Ecto neural progenitor cell (in vitro differentiated cells): ENCODE measurements at regions not wholly inside any gene's neighbourhood (a gene's known extent, or its start where the extent isn't known, plus 50 kb on each side); places are given as distances from the start of the nearest gene placed in this dataset.
"Not testable (repeated sequence)": the region's sequence is repeated elsewhere in the genome, so short reads cannot be mapped to it uniquely, and the experiment has no call there.

Experiments
- DNase-seq: peaks from one replicate; pipeline ENCODE4 v3.0.0-alpha.2; 2018; ENCODE audit warnings: low spot score

DNA sequence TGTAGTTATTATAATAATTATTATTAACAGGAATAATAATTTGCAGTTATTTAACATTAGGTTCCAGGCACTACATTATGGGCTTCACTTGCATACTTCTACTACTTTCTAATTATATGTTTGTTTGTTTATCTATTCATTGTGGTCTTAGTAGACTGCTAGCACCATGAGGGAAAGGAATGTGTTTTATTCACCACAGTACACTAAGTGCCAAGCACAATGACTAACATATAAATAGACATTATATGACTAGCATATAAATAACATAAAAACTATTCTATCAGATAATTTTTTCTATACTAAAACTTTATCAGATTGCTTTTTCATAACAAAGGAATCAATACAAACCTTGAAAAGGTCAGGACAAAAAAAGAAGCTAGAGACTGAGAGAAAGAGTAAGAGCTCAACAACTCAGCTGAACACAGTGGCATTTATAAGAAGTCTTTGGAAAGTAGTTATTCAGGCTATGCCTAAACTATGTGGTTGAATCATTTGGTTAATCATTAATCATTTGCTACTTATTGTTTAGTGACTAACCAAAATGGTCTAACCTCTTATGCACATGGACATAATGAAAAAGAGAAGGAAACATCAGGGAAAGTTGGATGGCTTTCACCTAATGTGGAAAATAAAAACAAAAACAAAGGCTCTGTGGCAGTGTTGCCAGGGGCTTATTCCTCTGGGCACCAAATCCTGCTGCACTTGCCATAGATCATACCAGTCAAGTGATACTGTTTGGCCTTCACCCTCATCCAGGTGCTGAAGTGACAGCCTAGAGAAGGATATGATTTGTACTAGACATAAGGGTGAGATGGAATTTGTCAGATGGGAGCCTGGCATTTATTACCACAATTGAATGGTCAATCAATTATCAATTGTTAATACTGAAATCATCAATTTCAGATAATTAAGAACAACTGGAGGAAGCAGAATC is 174.9 kb downstream of the ETAA1 start:
- no peak for DNase-seq

DNA sequence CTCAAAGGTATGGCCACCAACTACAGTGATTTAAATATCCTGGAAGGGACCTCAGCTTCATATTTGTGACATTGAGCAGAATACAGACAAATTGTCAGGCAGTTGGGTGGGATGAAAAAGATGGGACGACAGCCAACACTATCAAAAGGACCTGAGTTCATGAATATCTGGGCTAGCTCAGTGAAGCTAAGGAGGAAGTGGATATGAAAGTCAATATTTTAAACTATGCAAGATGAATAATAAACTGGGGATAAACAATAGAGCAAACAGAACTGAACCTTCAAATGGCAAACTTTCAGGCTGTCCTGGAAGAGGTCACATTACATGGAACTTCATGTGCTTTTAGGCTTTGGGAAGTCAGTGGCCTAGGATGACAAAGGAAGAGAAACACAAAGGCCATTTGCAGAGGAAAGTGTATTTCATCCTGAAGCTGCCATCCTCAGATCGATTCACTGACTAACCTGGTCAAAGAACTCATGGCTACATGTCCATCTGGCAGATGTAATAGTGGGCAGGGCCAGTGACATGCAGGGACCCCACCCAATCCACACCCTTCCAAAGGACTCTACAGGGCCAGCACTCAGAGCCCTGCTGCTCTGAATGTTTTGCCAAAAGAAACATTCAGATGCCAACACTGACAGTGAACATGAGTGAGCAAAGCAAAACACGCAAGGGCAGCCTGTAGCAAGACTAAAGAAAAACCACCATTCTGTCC is 175.7 kb downstream of the ETAA1 start:
- no peak for DNase-seq

DNA sequence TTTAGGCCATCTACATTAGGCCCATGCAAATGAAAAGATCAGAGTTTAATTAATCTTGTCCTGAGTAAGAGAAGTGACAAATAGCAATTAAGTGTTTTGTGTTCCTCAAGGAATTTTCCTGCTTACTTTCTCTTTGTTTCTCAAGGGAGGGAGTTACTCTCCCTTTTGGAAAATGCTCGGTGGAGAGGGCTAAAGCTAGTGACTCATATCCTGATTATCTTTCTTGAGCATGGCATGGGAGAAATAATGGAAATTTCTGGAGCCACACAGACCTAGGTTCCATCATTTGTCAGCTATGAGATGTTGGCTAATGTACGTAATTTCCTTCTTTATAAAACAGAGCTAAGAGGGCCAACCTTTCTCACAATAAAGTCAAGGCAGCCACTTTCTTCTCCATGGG is 177.1 kb downstream of the ETAA1 start:
- no peak for DNase-seq

GRCh38 chr2:67576226-67576625 is 179.1 kb downstream of the ETAA1 start:
- no peak for DNase-seq

DNA sequence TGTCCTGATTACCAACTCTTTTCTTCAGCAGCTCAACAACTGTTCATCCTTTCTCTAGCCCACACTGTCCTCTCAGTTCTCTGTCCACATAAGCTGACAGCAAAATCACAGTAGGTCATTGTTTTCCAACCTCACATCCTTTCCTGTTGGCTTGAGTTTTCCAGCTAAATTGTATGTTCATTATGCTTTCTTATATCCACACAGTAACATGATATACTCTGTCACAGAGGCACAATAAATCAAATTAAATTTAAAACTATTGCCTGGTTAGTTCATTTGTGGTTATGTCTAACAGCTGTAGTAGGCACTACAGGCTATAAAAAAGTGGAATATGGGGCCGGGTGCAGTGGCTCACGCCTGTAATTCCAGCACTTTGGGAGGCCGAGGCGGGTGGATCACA is 179.9 kb downstream of the ETAA1 start:
- no peak for DNase-seq

DNA sequence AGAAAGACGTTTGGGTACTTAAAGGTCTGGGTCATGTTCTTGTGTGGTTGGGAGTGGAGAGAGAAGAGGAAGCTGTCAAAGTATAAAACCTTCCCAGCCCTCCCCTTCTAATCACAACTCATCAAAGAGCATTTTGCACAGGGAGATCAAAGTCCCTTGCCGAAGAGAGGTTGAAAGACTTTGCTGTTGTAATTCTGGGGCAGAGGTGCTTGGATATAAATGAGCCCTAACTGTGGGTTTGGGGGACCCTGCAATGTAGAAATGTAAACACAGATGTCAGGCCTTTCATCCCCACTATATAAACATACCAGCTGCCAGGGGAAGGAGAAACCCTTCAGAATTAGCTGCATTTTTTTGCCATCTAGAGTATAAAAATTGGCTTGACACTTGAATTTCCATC is 182.1 kb downstream of the ETAA1 start:
- no peak for DNase-seq

- DNase-seq, result no peak
These were observed 182.7 kb downstream of the ETAA1 start for GRCh38 chr2:67579806-67580205.

- DNase-seq, result no peak
These were observed 184.6 kb downstream of the ETAA1 start for GRCh38 chr2:67581751-67582150.

GRCh38 chr2:67583185-67583584 is 186.1 kb downstream of the ETAA1 start:
- no peak for DNase-seq

GRCh38 chr2:67585400-67585799 is 188.3 kb downstream of the ETAA1 start:
- DNase-seq, result no peak

GRCh38 chr2:67589121-67589520 is 192.0 kb downstream of the ETAA1 start:
- not testable (repeated sequence) for DNase-seq

GRCh38 chr2:67594522-67594921 is 197.4 kb downstream of the ETAA1 start:
- not testable (repeated sequence) for DNase-seq

DNA sequence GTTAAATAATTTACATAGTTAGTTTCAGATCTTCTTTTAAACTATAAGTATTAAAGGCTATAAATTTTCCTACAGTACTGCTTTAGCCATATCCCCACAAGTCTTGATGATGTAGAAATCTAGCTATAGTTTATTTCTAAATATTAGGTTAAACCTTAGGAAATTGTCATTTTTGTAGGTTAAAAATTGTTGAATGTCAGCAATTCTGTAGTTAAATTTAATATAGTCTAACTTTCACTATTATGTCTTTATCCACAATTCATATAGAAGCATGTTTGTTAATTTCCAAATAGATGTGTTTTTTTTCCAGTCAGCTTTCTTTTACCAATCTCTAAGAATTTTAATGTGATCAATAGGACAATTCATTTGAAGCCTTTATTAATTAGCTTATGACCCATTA is 199.7 kb downstream of the ETAA1 start:
- DNase-seq, result no peak

GRCh38 chr2:67599561-67599960 is 202.4 kb downstream of the ETAA1 start:
- DNase-seq, result no peak

GRCh38 chr2:67600222-67600871 is 203.2 kb downstream of the ETAA1 start:
- peak; percentile 47 for DNase-seq

DNA sequence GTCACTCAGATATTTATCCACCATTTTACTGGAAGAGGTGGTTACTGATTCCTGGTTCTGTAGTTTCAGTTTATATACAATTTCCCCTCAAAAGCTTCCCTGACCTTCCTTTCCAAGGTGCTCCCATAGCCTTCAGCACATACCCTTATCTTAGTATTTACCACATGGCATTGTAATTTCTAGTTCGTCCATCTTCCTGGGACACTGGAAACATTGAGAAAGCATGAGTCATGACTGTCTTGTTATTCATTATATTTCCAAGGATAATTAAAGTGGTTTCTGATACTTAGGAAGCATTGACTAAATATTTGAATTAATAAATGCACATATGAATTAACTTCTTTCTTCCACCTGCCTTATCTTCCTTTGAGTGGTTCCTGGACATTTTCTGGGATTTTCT is 203.8 kb downstream of the ETAA1 start:
- no peak for DNase-seq

DNA sequence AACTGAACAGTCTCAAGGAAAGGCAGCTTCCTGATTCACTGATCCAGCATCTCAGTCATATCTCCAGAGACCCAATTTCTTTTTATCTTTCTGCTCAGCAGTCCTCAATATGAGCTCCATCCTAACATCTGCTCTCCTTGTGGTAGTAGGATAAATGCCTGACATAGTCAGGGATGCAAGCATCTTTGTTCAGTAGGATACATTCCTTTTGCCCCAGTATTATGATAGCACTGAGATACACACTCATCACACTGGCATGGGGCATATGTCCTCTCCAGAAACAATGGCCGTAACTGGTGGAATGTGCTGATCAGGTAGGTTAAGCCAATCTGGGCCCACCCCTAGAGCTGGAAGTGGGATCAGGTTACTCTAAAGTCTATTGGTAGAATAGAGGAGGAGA is 207.2 kb downstream of the ETAA1 start:
- no peak for DNase-seq

- DNase-seq, result no peak
These were observed 215.5 kb downstream of the ETAA1 start for GRCh38 chr2:67612576-67613042.

- DNase-seq, result no peak
These were observed 216.1 kb downstream of the ETAA1 start for GRCh38 chr2:67613227-67613626.

DNA sequence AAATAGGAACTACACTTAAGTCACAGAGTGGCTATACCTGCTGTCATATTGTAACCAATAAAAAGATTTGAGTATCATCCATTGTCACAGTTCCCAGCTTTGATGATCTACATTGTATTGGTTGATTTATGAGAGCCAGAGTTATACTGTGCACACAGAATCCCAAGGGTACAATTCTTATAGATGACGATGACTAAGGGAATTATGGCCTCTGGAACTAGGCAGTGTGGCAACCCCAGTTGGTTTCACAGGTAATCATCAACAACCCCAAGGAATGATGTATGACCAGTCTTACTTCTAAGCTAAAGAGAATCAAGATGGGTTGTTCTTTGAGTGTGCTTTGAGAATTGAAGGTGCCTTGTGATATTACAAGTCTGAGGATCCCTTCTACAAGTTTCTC is 217.3 kb downstream of the ETAA1 start:
- DNase-seq, result no peak

GRCh38 chr2:67616749-67617148 is 219.6 kb downstream of the ETAA1 start:
- DNase-seq, result no peak

DNA sequence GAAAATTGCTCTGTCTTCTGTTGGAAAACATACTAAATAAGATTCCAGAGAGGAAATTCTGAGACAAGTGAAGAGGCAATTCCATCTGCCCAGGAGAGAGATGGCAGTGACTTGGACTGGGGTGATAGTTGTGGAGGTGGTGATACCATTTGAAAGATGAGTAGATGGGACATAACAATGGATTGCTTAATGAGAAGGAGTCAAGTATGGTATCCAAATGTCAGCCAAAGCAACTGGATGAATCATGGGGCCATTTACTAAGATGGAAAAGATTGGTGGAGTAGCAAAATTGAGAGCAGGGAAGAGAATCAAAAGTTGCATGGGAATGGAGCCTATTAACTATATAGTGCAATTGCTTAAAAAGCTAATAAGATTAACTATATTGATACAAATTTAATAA is 222.1 kb downstream of the ETAA1 start:
- DNase-seq, result no peak

DNA sequence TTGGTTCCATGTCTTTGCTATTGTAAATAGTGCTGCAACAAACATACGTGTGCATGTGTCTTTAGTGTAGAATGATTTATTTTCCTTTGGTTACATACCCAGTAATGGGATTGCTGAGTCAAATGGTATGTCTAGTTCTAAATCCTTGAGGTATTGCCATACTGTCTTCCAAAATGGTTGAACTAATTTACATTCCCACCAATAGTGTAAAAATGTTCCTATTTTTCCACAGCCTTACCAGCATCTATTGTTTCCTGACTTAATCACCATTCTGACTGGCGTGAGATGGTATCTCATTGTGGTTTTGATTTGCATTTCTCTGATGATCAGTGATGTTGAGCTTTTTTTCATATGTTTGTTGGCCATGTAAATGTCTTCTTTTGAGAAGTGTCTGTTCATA is 226.6 kb downstream of the ETAA1 start:
- DNase-seq, result not testable (repeated sequence)
